OCI-LY3 (cell line): ENCODE measurements at regions not wholly inside any gene's neighbourhood (a gene's known extent, or its start where the extent isn't known, plus 50 kb on each side); places are given as distances from the start of the nearest gene placed in this dataset.

Experiments used
- H2AFZ ChIP-seq: fragments of 200-600, 300-600 bp; shearing (Covaris generic); 2 replicates; pipeline ENCODE4 v1.6.0; 2014; ENCODE audit warnings: antibody characterized with exemption, low read depth, low read length
- H3K27ac ChIP-seq: fragments of 200-600, 300-600 bp; sonication (generic); 2 replicates; pipeline ENCODE4 v1.5.1; 2014; ENCODE audit warnings: mild to moderate bottlenecking, low read length, moderate library complexity, mixed read lengths
- H3K27me3 ChIP-seq: fragments of 200-600, 300-600 bp; sonication (generic); 2 replicates; pipeline ENCODE4 v1.6.1; 2014; ENCODE audit warnings: low read depth, low read length, mixed read lengths
- H3K36me3 ChIP-seq: fragments of 200-600, 300-600 bp; sonication (generic); replicated peaks from 2 replicates; pipeline ENCODE3; 2014; ENCODE audit warnings: low read depth, low read length, mixed read lengths
- H3K4me1 ChIP-seq: fragments of 300-600, 200-600 bp; sonication (generic); 2 replicates; pipeline ENCODE4 v1.6.1; 2014; ENCODE audit warnings: low read length, mixed read lengths
- H3K4me2 ChIP-seq: fragments of 200-600, 300-600 bp; sonication (generic); 2 replicates; pipeline ENCODE4 v1.6.1; 2014; ENCODE audit warnings: low read length, mixed read lengths
- H3K4me3 ChIP-seq: fragments of 300-600, 200-600 bp; sonication (generic); 2 replicates; pipeline ENCODE4 v1.5.1; 2014; ENCODE audit warnings: antibody characterized with exemption, mild to moderate bottlenecking, low read length, moderate library complexity
- H3K79me2 ChIP-seq: fragments of 300-600, 200-600 bp; shearing (Covaris generic); 2 replicates; pipeline ENCODE4 v1.6.1; 2014; ENCODE audit warnings: mild to moderate bottlenecking, low read length, mixed read lengths
- H3K9ac ChIP-seq: fragments of 300-600, 200-600 bp; shearing (Covaris generic); 2 replicates; pipeline ENCODE4 v1.6.0; 2014; ENCODE audit warnings: mild to moderate bottlenecking, low read length, moderate library complexity
- H3K9me3 ChIP-seq: fragments of 200-600, 300-600 bp; shearing (Covaris generic); 2 replicates; pipeline ENCODE4 v1.6.1; 2014; ENCODE audit warnings: low read length, mixed read lengths; ENCODE audit not compliant: insufficient read depth
- H4K20me1 ChIP-seq: fragments of 200-600, 300-600 bp; sonication (generic); 2 replicates; pipeline ENCODE4 v1.6.1; 2016; ENCODE audit warnings: low read length, mixed read lengths; ENCODE audit not compliant: insufficient read depth
- EZH2phosphoT487 ChIP-seq: fragments of 200-600 bp; shearing (Covaris generic); IDR thresholded peaks from 2 replicates; pipeline ENCODE4 v1.6.1; 2018; ENCODE audit warnings: antibody characterized with exemption, mixed run types, low read depth
- TF ChIP-seq, protein P1 (sequence below): fragments of 200-600, 300-600 bp; sonication (generic); IDR thresholded peaks from 2 replicates; pipeline ENCODE4 v1.5.1; 2014; ENCODE audit warnings: antibody characterized with exemption, low read length, low read depth

DNA sequence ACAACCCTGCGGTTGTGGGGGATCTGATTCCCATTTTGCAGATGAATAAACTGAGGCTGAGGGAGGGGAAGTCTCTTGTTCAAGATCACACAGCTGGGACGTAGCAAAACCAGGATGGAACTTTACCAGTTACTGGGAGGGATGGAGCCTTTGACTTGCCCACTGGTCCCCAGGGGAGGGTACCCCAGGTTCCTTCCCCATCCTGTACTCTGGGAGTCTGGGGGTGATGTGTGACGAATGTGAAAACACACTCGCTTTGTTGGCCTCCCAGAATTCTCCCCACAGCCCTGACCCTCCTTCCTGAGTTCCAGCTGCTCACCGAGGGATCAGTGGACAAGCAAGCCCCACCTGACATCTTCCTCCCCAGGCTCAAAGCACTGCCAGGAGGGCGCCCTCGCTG lies 135.1 kb downstream of the NSG2 start:
- Histone ChIP-seq H3K4me1 (no peaks in the 10 kb centered on the region), H3K9me3 (no peaks in the 10 kb centered on the region), H3K4me3 (no peak overlapping the region), H3K79me2 (no peaks in the 10 kb centered on the region), H3K4me2 (no peak overlapping the region), H4K20me1 (no peaks in the 10 kb centered on the region), H3K27ac (no peak overlapping the region), H2AFZ (no peak overlapping the region), H3K27me3 (peaks cover 21% of the 10 kb centered on the region), H3K9ac (no peak overlapping the region), H3K36me3 (no peaks in the 10 kb centered on the region)
- TF ChIP-seq EZH2phosphoT487, result no peak
- TF ChIP-seq, protein P1, sequence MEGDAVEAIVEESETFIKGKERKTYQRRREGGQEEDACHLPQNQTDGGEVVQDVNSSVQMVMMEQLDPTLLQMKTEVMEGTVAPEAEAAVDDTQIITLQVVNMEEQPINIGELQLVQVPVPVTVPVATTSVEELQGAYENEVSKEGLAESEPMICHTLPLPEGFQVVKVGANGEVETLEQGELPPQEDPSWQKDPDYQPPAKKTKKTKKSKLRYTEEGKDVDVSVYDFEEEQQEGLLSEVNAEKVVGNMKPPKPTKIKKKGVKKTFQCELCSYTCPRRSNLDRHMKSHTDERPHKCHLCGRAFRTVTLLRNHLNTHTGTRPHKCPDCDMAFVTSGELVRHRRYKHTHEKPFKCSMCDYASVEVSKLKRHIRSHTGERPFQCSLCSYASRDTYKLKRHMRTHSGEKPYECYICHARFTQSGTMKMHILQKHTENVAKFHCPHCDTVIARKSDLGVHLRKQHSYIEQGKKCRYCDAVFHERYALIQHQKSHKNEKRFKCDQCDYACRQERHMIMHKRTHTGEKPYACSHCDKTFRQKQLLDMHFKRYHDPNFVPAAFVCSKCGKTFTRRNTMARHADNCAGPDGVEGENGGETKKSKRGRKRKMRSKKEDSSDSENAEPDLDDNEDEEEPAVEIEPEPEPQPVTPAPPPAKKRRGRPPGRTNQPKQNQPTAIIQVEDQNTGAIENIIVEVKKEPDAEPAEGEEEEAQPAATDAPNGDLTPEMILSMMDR, result no peak

DNA sequence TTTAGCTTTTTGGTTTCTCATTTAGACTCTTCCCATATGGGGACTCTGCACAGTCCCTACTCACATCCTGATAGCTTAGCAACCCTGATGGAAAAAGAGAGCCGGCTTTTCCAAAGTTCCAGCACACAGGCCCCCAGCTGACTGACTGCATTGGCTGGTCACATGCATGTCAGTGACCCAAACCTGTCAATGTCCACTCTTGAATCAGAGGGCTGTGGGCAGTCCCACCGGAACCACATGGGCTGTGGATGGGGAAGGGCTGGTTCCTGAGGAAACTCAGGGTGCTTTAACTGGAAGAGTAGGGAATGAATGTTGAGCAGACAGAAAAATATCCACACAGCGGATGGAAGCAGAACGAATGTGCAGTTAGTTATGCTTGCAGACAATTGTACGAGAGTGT lies 136.6 kb downstream of the NSG2 start:
- TF ChIP-seq EZH2phosphoT487, result no peak
- TF ChIP-seq, protein P1, result no peak
- Histone ChIP-seq H3K4me2 (no peak overlapping the region), H3K27me3 (peaks cover 20% of the 10 kb centered on the region)

DNA sequence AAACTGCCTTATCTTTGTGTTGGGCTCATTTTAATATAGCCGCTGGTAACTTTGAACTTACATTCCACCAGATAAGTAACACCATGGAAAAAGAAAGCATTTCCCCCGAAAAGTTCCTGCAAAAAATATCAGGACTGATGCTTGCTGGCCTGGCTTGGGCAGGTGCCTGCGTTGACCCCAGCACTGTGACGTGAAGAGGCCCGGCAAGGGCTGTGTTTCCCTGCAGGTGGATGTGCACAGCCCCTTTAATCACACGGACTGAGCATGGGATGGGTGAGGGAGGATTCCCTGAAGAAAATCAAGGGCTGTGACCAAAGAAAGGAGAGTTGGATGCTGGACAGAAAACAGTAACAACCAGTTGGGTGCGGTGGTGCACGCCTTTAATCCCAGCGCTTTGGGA lies 138.2 kb downstream of the NSG2 start:
- H4K20me1 ChIP-seq, result no peaks in the 10 kb centered on the region

More for the DNA sequence above, 136.6 kb downstream of the NSG2 start:
- H3K36me3 ChIP-seq, result no peaks in the 10 kb centered on the region
- H3K9ac ChIP-seq, result no peak overlapping the region
- no peaks in the 10 kb centered on the region for H4K20me1 ChIP-seq
- H3K4me3 ChIP-seq, result no peak overlapping the region
- H3K79me2 ChIP-seq, result no peaks in the 10 kb centered on the region
- no peak overlapping the region for H2AFZ ChIP-seq
- H3K27ac ChIP-seq, result no peak overlapping the region
- no peaks in the 10 kb centered on the region for H3K4me1 ChIP-seq
- H3K9me3 ChIP-seq, result no peaks in the 10 kb centered on the region

DNA sequence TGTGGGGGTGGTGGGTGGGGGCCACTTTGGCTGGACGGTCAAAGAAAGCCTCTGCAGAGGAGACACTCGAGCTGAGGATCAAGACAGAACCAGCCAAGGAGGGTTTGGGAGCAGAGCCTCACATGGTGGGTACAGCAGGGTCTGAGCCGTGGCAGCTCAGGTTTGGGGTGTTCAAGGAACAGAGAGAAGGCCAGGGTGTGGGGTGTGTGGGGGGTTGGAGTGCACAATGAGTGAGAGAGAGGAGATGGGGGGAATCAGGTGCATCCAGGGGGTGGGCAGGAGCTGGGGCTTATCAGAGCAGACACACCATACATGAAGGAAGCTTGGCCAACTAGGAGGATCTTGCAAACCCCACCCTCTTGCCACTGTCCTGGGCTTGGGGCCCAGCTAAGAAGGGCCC lies 140.0 kb downstream of the NSG2 start:
- H3K79me2 ChIP-seq, result no peaks in the 10 kb centered on the region
- TF ChIP-seq, protein P1, result no peak
- no peaks in the 10 kb centered on the region for H3K36me3 ChIP-seq
- no peak overlapping the region for H3K4me3 ChIP-seq
- no peaks in the 10 kb centered on the region for H4K20me1 ChIP-seq
- peaks cover 25% of the 10 kb centered on the region for H3K27me3 ChIP-seq
- H3K9ac ChIP-seq, result no peak overlapping the region
- H2AFZ ChIP-seq, result no peak overlapping the region
- H3K4me1 ChIP-seq, result no peaks in the 10 kb centered on the region
- H3K27ac ChIP-seq, result no peak overlapping the region
- no peaks in the 10 kb centered on the region for H3K9me3 ChIP-seq
- H3K4me2 ChIP-seq, result no peak overlapping the region

More for the DNA sequence above, 138.2 kb downstream of the NSG2 start:
- H3K9me3 ChIP-seq, result no peaks in the 10 kb centered on the region
- no peak overlapping the region for H2AFZ ChIP-seq
- H3K79me2 ChIP-seq, result no peaks in the 10 kb centered on the region
- no peak for TF ChIP-seq EZH2phosphoT487
- TF ChIP-seq, protein P1, result no peak
- H3K9ac ChIP-seq, result no peak overlapping the region
- H3K4me2 ChIP-seq, result no peak overlapping the region
- no peak overlapping the region for H3K27ac ChIP-seq
- peaks cover 20% of the 10 kb centered on the region for H3K27me3 ChIP-seq
- no peaks in the 10 kb centered on the region for H3K4me1 ChIP-seq
- H3K36me3 ChIP-seq, result no peaks in the 10 kb centered on the region
- H3K4me3 ChIP-seq, result no peak overlapping the region
